ENCODE measurements at regions not wholly inside any gene's neighbourhood (a gene's known extent, or its start where the extent isn't known, plus 50 kb on each side); places are given as distances from the start of the nearest gene placed in this dataset.
"Not testable (repeated sequence)": the region's sequence is repeated elsewhere in the genome, so short reads cannot be mapped to it uniquely, and the experiment has no call there.

GRCh38 chr3:132136334-132136716, 101.5 kb upstream of the CPNE4 start:
- 73% methylated on average over 2 of the region's 2 CpGs for WGBS
- H3K27me3 ChIP-seq (ENCODE audit: control insufficient read depth, insufficient read depth) = no peaks in the 10 kb centered on the region
- DNase-seq (no peak), ATAC-seq (no peak)
- no peaks in the 10 kb centered on the region for H3K9me3 ChIP-seq (ENCODE audit: control insufficient read depth, low read length)
- H3K4me1 ChIP-seq (ENCODE audit: control insufficient read depth, insufficient read depth, low read length) = no peaks in the 10 kb centered on the region
- intact Hi-C loops (cut with DNase I) = no loop called here
- H3K27ac ChIP-seq (ENCODE audit: low read length) = no peak overlapping the region
- no peak overlapping the region for H3K4me3 ChIP-seq (ENCODE audit: low read length)

GRCh38 chr3:132136902-132137301, 102.1 kb upstream of the CPNE4 start:
- H3K4me3 ChIP-seq (ENCODE audit: low read length); intact Hi-C loops (cut with DNase I); H3K9me3 ChIP-seq (ENCODE audit: control insufficient read depth, low read length); H3K27me3 ChIP-seq (ENCODE audit: control insufficient read depth, insufficient read depth); DNase-seq; H3K27ac ChIP-seq (ENCODE audit: low read length); H3K4me1 ChIP-seq (ENCODE audit: control insufficient read depth, insufficient read depth, low read length); ATAC-seq: not testable (repeated sequence)
- 59% methylated on average over 23 of the region's 23 CpGs for WGBS

- Histone ChIP-seq H3K9me3 (ENCODE audit: control insufficient read depth, low read length) (no peaks in the 10 kb centered on the region), H3K27ac (ENCODE audit: low read length) (no peak overlapping the region), H3K4me1 (ENCODE audit: control insufficient read depth, insufficient read depth, low read length) (no peaks in the 10 kb centered on the region), H3K4me3 (ENCODE audit: low read length) (no peak overlapping the region), H3K27me3 (ENCODE audit: control insufficient read depth, insufficient read depth) (no peaks in the 10 kb centered on the region)
- WGBS = 52% methylated on average over 2 of the region's 2 CpGs
- no peak for ATAC-seq
- intact Hi-C loops (cut with DNase I) = no loop called here
- no peak for DNase-seq
Observed at GRCh38 chr3:132145833-132146232, 111.0 kb upstream of the CPNE4 start.

GRCh38 chr3:132154619-132155018, 119.8 kb upstream of the CPNE4 start:
- no peaks in the 10 kb centered on the region for H3K4me1 ChIP-seq (ENCODE audit: control insufficient read depth, insufficient read depth, low read length)
- WGBS = 67% methylated on average over 5 of the region's 5 CpGs
- H3K27me3 ChIP-seq (ENCODE audit: control insufficient read depth, insufficient read depth) = peaks cover 2% of the 10 kb centered on the region
- intact Hi-C loops (cut with DNase I) = no loop called here
- H3K9me3 ChIP-seq (ENCODE audit: control insufficient read depth, low read length) = no peaks in the 10 kb centered on the region
- ATAC-seq = no peak
- H3K4me3 ChIP-seq (ENCODE audit: low read length) = no peak overlapping the region
- no peak overlapping the region for H3K27ac ChIP-seq (ENCODE audit: low read length)
- DNase-seq = no peak

GRCh38 chr3:132159145-132159544, 124.3 kb upstream of the CPNE4 start:
- intact Hi-C loops (cut with DNase I) = no loop called here
- WGBS = 90% methylated on average over 2 of the region's 2 CpGs
- Histone ChIP-seq H3K27ac (ENCODE audit: low read length) (no peak overlapping the region), H3K27me3 (ENCODE audit: control insufficient read depth, insufficient read depth) (peaks cover 2% of the 10 kb centered on the region), H3K4me3 (ENCODE audit: low read length) (no peak overlapping the region), H3K9me3 (ENCODE audit: control insufficient read depth, low read length) (no peaks in the 10 kb centered on the region), H3K4me1 (ENCODE audit: control insufficient read depth, insufficient read depth, low read length) (no peaks in the 10 kb centered on the region)
- DNase-seq = no peak
- no peak for ATAC-seq

- H3K4me1 ChIP-seq (ENCODE audit: control insufficient read depth, insufficient read depth, low read length) = no peaks in the 10 kb centered on the region
- no peak for ATAC-seq
- peaks cover 2% of the 10 kb centered on the region for H3K27me3 ChIP-seq (ENCODE audit: control insufficient read depth, insufficient read depth)
- intact Hi-C loops (cut with DNase I) = no loop called here
- 63% methylated on average over 1 of the region's 1 CpG for WGBS
- no peak for DNase-seq
- H3K27ac ChIP-seq (ENCODE audit: low read length) = no peak overlapping the region
- no peak overlapping the region for H3K4me3 ChIP-seq (ENCODE audit: low read length)
- no peaks in the 10 kb centered on the region for H3K9me3 ChIP-seq (ENCODE audit: control insufficient read depth, low read length)
Observed at GRCh38 chr3:132160198-132160597, 125.4 kb upstream of the CPNE4 start.

- WGBS = 71% methylated on average over 1 of the region's 1 CpG
- Histone ChIP-seq H3K27ac (ENCODE audit: low read length) (no peak overlapping the region), H3K27me3 (ENCODE audit: control insufficient read depth, insufficient read depth) (no peaks in the 10 kb centered on the region), H3K9me3 (ENCODE audit: control insufficient read depth, low read length) (no peaks in the 10 kb centered on the region), H3K4me1 (ENCODE audit: control insufficient read depth, insufficient read depth, low read length) (peaks cover 2% of the 10 kb centered on the region), H3K4me3 (ENCODE audit: low read length) (no peak overlapping the region)
- intact Hi-C loops (cut with DNase I) = no loop called here
- no peak for ATAC-seq
- DNase-seq = no peak
Observed at GRCh38 chr3:132161608-132162007, 126.8 kb upstream of the CPNE4 start.

- WGBS = 6% methylated on average over 1 of the region's 1 CpG
- no peaks in the 10 kb centered on the region for H3K9me3 ChIP-seq (ENCODE audit: control insufficient read depth, low read length)
- DNase-seq (peak; percentile 8 to 50 (median 46)), ATAC-seq (no peak)
- peaks cover 2% of the 10 kb centered on the region for H3K4me1 ChIP-seq (ENCODE audit: control insufficient read depth, insufficient read depth, low read length)
- no peak overlapping the region for H3K27ac ChIP-seq (ENCODE audit: low read length)
- no peak overlapping the region for H3K4me3 ChIP-seq (ENCODE audit: low read length)
- intact Hi-C loops (cut with DNase I) = no loop called here
- H3K27me3 ChIP-seq (ENCODE audit: control insufficient read depth, insufficient read depth) = no peaks in the 10 kb centered on the region
Observed at GRCh38 chr3:132164469-132165092, 129.8 kb upstream of the CPNE4 start.

GRCh38 chr3:132167870-132168269, 133.1 kb upstream of the CPNE4 start:
- no peak overlapping the region for H3K27ac ChIP-seq (ENCODE audit: low read length)
- intact Hi-C loops (cut with DNase I) = no loop called here
- H3K4me3 ChIP-seq (ENCODE audit: low read length) = no peak overlapping the region
- ATAC-seq (no peak), DNase-seq (no peak)
- WGBS = 74% methylated on average over 5 of the region's 5 CpGs
- no peaks in the 10 kb centered on the region for H3K9me3 ChIP-seq (ENCODE audit: control insufficient read depth, low read length)
- H3K27me3 ChIP-seq (ENCODE audit: control insufficient read depth, insufficient read depth) = no peaks in the 10 kb centered on the region
- H3K4me1 ChIP-seq (ENCODE audit: control insufficient read depth, insufficient read depth, low read length) = peaks cover 2% of the 10 kb centered on the region

- no peaks in the 10 kb centered on the region for H3K27me3 ChIP-seq (ENCODE audit: control insufficient read depth, insufficient read depth)
- no peak for ATAC-seq
- peaks cover 1% of the 10 kb centered on the region for H3K4me1 ChIP-seq (ENCODE audit: control insufficient read depth, insufficient read depth, low read length)
- H3K4me3 ChIP-seq (ENCODE audit: low read length) = no peak overlapping the region
- H3K27ac ChIP-seq (ENCODE audit: low read length) = no peak overlapping the region
- WGBS = 77% methylated on average over 1 of the region's 1 CpG
- no peaks in the 10 kb centered on the region for H3K9me3 ChIP-seq (ENCODE audit: control insufficient read depth, low read length)
- intact Hi-C loops (cut with DNase I) = loop anchor here in 1 of 4 donors (10.0 kb wide), 1 partner anchor 380 kb away; no protein-coding TSS in a partner anchor
- DNase-seq = no peak
Observed at GRCh38 chr3:132174500-132174899, 139.7 kb upstream of the CPNE4 start.

- no peak for ATAC-seq
- H3K4me1 ChIP-seq (ENCODE audit: control insufficient read depth, insufficient read depth, low read length) = no peaks in the 10 kb centered on the region
- whole genome bisulfite sequencing = 21% methylated on average over 3 of the region's 3 CpGs
- H3K27ac ChIP-seq (ENCODE audit: low read length) = no peak overlapping the region
- no peaks in the 10 kb centered on the region for H3K27me3 ChIP-seq (ENCODE audit: control insufficient read depth, insufficient read depth)
- intact Hi-C loops (cut with DNase I) = loop anchor here in 3 of 4 donors (5.0 to 10.0 kb wide), 2 partner anchors 143 to 146 kb away; partner anchors contain the start of gene CPNE4 (in 3 of the 3)
- DNase-seq = no peak
- no peak overlapping the region for H3K4me3 ChIP-seq (ENCODE audit: low read length)
- H3K9me3 ChIP-seq (ENCODE audit: control insufficient read depth, low read length) = no peaks in the 10 kb centered on the region
Observed at GRCh38 chr3:132180337-132180791, 136.8 kb upstream of the ACP3 start.

- no peak overlapping the region for H3K27ac ChIP-seq (ENCODE audit: low read length)
- H3K4me1 ChIP-seq (ENCODE audit: control insufficient read depth, insufficient read depth, low read length) = no peaks in the 10 kb centered on the region
- intact Hi-C loops (cut with DNase I) = loop anchor here in 3 of 4 donors (5.0 to 10.0 kb wide), 2 partner anchors 147 to 149 kb away; partner anchors contain the start of gene CPNE4 (in 3 of the 3)
- no peaks in the 10 kb centered on the region for H3K9me3 ChIP-seq (ENCODE audit: control insufficient read depth, low read length)
- DNase-seq (no peak), ATAC-seq (no peak)
- H3K27me3 ChIP-seq (ENCODE audit: control insufficient read depth, insufficient read depth) = no peaks in the 10 kb centered on the region
- H3K4me3 ChIP-seq (ENCODE audit: low read length) = no peak overlapping the region
- WGBS = 66% methylated on average over 1 of the region's 1 CpG
Observed at GRCh38 chr3:132183811-132184210, 133.4 kb upstream of the ACP3 start.

Measured in right cardiac atrium (tissue), 5 donors.